Caco-2 (cell line): ENCODE measurements at regions not wholly inside any gene's neighbourhood (a gene's known extent, or its start where the extent isn't known, plus 50 kb on each side); places are given as distances from the start of the nearest gene placed in this dataset.

ENCODE experiments used
- BruUV-seq: library from RNA; stranded (reverse); fragments of 400-500 nt; replicated peaks from 2 replicates; lab custom pipeline; 2021; lab: Mats Ljungman, UMichigan
- CTCF ChIA-PET: fragments of 300-600 bp; sonication (Branson Sonifier 250); formaldehyde crosslinking; loops from one replicate; lab custom pipeline; 2022; ENCODE audit warnings: antibody characterized with exemption; lab: Charles Lee
- POLR2A ChIA-PET: fragments of 300-600 bp; sonication (Branson Sonifier 250); formaldehyde crosslinking; loops from one replicate; lab custom pipeline; 2022; ENCODE audit warnings: antibody characterized with exemption; lab: Charles Lee
- DNase-seq, 2 experiments: peaks; one replicate each; pipeline versions ENCODE4 v3.0.0 to v3.0.0-alpha.2; 2020 to 2022
- H3K27me3 ChIP-seq: replicated peaks from 2 replicates; pipeline ENCODE4 v1.6.0; 2011; ENCODE audit warnings: low read length; ENCODE audit not compliant: control insufficient read depth, insufficient read depth
- H3K36me3 ChIP-seq: 2 replicates; pipeline ENCODE4 v1.5.1; 2011; ENCODE audit warnings: low read length; ENCODE audit not compliant: control insufficient read depth, insufficient read depth
- H3K4me1 ChIP-seq: fragments of 250-450 bp; sonication (Bioruptor Pico); 2 replicates; pipeline ENCODE4 v1.5.1; 2020; ENCODE audit warnings: mild to moderate bottlenecking
- H3K4me3 ChIP-seq: 2 replicates; pipeline ENCODE4 v1.5.1; 2011; ENCODE audit warnings: low read depth, mild to moderate bottlenecking, control low read depth, low read length
- H3K9me3 ChIP-seq: fragments of 250-450 bp; sonication (Bioruptor Pico); 2 replicates; pipeline ENCODE4 v1.5.1; 2020; ENCODE audit warnings: mild to moderate bottlenecking, moderate library complexity
- H3K27ac Mint-ChIP-seq: one replicate; pipeline ENCODE4 v1.8.0; 2022; ENCODE audit warnings: mixed read lengths; ENCODE audit not compliant: unreplicated experiment
- H3K27me3 Mint-ChIP-seq: one replicate; pipeline ENCODE4 v1.8.0; 2022; ENCODE audit warnings: mixed read lengths; ENCODE audit not compliant: insufficient read depth, unreplicated experiment
- H3K36me3 Mint-ChIP-seq: one replicate; pipeline ENCODE4 v1.8.0; 2022; ENCODE audit warnings: mild to moderate bottlenecking, mixed read lengths; ENCODE audit not compliant: insufficient read depth, unreplicated experiment
- H3K4me1 Mint-ChIP-seq: one replicate; pipeline ENCODE4 v1.8.0; 2022; ENCODE audit warnings: low read depth, mixed read lengths; ENCODE audit not compliant: unreplicated experiment
- H3K4me3 Mint-ChIP-seq: one replicate; pipeline ENCODE4 v1.8.0; 2022; ENCODE audit warnings: mild to moderate bottlenecking, moderate library complexity, mixed read lengths; ENCODE audit not compliant: unreplicated experiment
- H3K9me3 Mint-ChIP-seq: one replicate; pipeline ENCODE4 v1.8.0; 2022; ENCODE audit warnings: mixed read lengths; ENCODE audit not compliant: unreplicated experiment
- intact Hi-C: fragments of 100-400 bp; cut with micrococcal nuclease; formaldehyde crosslinking; loops from one replicate; pipeline ENCODE4 v1.10.0; 2022; ENCODE audit not compliant: unreplicated experiment
- TF ChIP-seq, protein P1 (sequence below), 2 experiments: fragments of 200-600 bp in 1 of 2; IDR thresholded peaks; 1 replicate in 1 of 2; 2 replicates in 1 of 2; pipeline versions ENCODE4 v1.5.1 to v1.8.0; 2011 to 2022; ENCODE audit warnings: antibody characterized with exemption in 1 of 2, control low read depth in 1 of 2, inconsistent platforms in 1 of 2, low read depth in 1 of 2, low read length in 1 of 2, mild to moderate bottlenecking in 1 of 2, moderate library complexity in 1 of 2; ENCODE audit not compliant: insufficient read depth in 1 of 2, severe bottlenecking in 1 of 2, unreplicated experiment in 1 of 2

DNA sequence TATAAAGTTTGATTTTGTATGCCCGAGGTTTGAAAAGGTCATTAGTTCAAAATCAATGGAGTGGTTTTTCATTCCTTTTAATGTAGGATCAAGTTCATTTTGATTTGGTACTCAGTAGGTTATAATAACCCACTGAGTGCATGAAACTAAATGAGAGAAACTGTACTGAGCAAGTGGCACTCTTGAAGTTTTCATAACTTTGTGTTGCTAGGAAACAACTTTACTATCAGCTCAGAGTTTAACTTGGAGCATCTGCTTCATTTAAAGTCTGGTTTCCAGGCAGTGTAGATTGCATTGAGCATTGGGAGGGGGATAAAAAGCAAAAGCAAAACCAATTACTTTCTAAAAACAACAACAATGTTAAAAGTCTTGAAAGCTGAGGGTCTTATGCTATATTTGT, 1361.6 kb upstream of the CHAC2 start:
- no peak overlapping the region for H3K27ac Mint-ChIP-seq
- peaks cover 3% of the 10 kb centered on the region for H3K27me3 Mint-ChIP-seq
- H3K36me3 Mint-ChIP-seq = no peaks in the 10 kb centered on the region
- Histone ChIP-seq H3K9me3 (no peaks in the 10 kb centered on the region), H3K36me3 (no peaks in the 10 kb centered on the region), H3K4me3 (no peak overlapping the region), H3K4me1 (no peaks in the 10 kb centered on the region), H3K27me3 (no peaks in the 10 kb centered on the region)
- no peak overlapping the region for H3K4me3 Mint-ChIP-seq
- intact Hi-C loops = no loop called here
- BruUV-seq = no TSS peak
- DNase-seq = no peak
- ChIA-PET CTCF (no interaction called here), POLR2A (no interaction called here)
- H3K9me3 Mint-ChIP-seq = no peaks in the 10 kb centered on the region
- TF ChIP-seq, protein P1, sequence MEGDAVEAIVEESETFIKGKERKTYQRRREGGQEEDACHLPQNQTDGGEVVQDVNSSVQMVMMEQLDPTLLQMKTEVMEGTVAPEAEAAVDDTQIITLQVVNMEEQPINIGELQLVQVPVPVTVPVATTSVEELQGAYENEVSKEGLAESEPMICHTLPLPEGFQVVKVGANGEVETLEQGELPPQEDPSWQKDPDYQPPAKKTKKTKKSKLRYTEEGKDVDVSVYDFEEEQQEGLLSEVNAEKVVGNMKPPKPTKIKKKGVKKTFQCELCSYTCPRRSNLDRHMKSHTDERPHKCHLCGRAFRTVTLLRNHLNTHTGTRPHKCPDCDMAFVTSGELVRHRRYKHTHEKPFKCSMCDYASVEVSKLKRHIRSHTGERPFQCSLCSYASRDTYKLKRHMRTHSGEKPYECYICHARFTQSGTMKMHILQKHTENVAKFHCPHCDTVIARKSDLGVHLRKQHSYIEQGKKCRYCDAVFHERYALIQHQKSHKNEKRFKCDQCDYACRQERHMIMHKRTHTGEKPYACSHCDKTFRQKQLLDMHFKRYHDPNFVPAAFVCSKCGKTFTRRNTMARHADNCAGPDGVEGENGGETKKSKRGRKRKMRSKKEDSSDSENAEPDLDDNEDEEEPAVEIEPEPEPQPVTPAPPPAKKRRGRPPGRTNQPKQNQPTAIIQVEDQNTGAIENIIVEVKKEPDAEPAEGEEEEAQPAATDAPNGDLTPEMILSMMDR (IDR thresholded peaks at IDR 0.05; ENCODE audit: insufficient read depth in 1 of 2, low read depth in 1 of 2, low read length in 1 of 2, severe bottlenecking in 1 of 2, unreplicated experiment in 1 of 2) = no peak
- H3K4me1 Mint-ChIP-seq = no peaks in the 10 kb centered on the region

DNA sequence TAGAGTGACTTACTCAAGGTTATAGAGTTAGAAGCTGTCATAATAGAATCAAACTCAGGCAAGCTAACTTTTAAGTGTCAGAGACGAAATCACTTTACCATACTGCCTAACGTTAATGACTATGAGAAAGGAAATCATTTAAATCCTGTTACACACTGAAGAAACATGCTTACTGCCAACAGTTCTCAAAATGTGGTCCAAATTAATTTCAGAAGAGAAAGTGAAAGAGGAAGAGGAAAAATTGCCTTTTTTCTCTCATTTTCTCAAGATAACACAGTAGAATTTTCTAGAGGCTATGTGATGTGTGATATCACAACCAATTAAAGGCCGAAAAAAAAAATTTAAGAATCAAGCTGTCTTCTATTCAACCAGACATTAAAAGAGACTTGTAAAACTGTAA, 1362.7 kb upstream of the CHAC2 start:
- no peak overlapping the region for H3K4me3 ChIP-seq
- intact Hi-C loops = no loop called here
- peaks cover 3% of the 10 kb centered on the region for H3K27me3 Mint-ChIP-seq
- no peaks in the 10 kb centered on the region for H3K27me3 ChIP-seq
- H3K4me1 Mint-ChIP-seq = no peaks in the 10 kb centered on the region
- no peaks in the 10 kb centered on the region for H3K9me3 ChIP-seq
- H3K9me3 Mint-ChIP-seq = no peaks in the 10 kb centered on the region
- no peaks in the 10 kb centered on the region for H3K36me3 ChIP-seq
- H3K4me3 Mint-ChIP-seq = no peak overlapping the region
- BruUV-seq = no TSS peak
- ChIA-PET CTCF (interaction anchor here (0.5 kb wide), 1 partner anchor 39 kb away, joined by 6 read pairs; no protein-coding TSS in a partner anchor), POLR2A (no interaction called here)
- TF ChIP-seq, protein P1 (IDR thresholded peaks at IDR 0.05; ENCODE audit: insufficient read depth in 1 of 2, low read depth in 1 of 2, low read length in 1 of 2, severe bottlenecking in 1 of 2, unreplicated experiment in 1 of 2) = no peak
- no peak for DNase-seq
- H3K36me3 Mint-ChIP-seq = no peaks in the 10 kb centered on the region
- H3K4me1 ChIP-seq = no peaks in the 10 kb centered on the region
- no peak overlapping the region for H3K27ac Mint-ChIP-seq

DNA sequence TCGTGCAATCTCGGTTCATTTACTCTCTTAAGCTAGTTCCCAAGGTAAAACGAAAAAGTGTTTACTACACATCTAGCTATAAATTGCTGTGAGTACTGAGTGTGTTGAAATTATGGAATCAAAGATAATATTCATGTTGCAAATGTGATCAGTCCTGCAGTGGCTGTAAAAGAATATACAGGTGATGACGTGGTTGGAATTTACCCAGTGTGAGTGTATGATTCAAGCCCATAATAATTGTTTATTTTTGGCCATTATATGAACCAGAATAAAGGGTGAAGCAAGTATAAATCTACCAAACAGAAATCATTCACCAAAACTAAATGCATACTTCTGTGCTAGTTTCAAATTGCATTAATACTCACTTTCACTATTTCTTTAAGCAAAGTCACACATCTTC, 1363.6 kb upstream of the CHAC2 start:
- no TSS peak for BruUV-seq
- H3K4me3 Mint-ChIP-seq = no peak overlapping the region
- intact Hi-C loops = no loop called here

More for the DNA sequence above, 1363.6 kb upstream of the CHAC2 start:
- H3K27me3 ChIP-seq = no peaks in the 10 kb centered on the region
- Mint-ChIP-seq H3K9me3 (no peaks in the 10 kb centered on the region), H3K27me3 (peaks cover 3% of the 10 kb centered on the region), H3K27ac (no peak overlapping the region), H3K4me1 (no peaks in the 10 kb centered on the region), H3K36me3 (no peaks in the 10 kb centered on the region)
- ChIA-PET CTCF (no interaction called here), POLR2A (no interaction called here)
- H3K36me3 ChIP-seq = no peaks in the 10 kb centered on the region
- no peak for DNase-seq
- H3K4me1 ChIP-seq = no peaks in the 10 kb centered on the region
- no peak overlapping the region for H3K4me3 ChIP-seq
- TF ChIP-seq, protein P1 (IDR thresholded peaks at IDR 0.05; ENCODE audit: insufficient read depth in 1 of 2, low read depth in 1 of 2, low read length in 1 of 2, severe bottlenecking in 1 of 2, unreplicated experiment in 1 of 2) = no peak
- H3K9me3 ChIP-seq = no peaks in the 10 kb centered on the region
